NT2/D1 (cell line): ENCODE measurements at regions not wholly inside any gene's neighbourhood (a gene's known extent, or its start where the extent isn't known, plus 50 kb on each side); places are given as distances from the start of the nearest gene placed in this dataset.

ENCODE experiments used
- YY1 ChIP-seq: IDR thresholded peaks from 2 replicates; pipeline ENCODE4 v1.6.1; 2011; ENCODE audit not compliant: insufficient read length, insufficient read depth
- ZNF274 ChIP-seq: IDR thresholded peaks from 2 replicates; pipeline ENCODE4 v1.6.1; 2011; ENCODE audit warnings: mild to moderate bottlenecking, low read depth, low read length

- TF ChIP-seq YY1 (no peak), ZNF274 (no peak)
Observed at GRCh38 chr4:44988011-44988410, 261.7 kb upstream of the GNPDA2 start.
